ENCODE measurements at regions not wholly inside any gene's neighbourhood (a gene's known extent, or its start where the extent isn't known, plus 50 kb on each side); places are given as distances from the start of the nearest gene placed in this dataset.

DNA sequence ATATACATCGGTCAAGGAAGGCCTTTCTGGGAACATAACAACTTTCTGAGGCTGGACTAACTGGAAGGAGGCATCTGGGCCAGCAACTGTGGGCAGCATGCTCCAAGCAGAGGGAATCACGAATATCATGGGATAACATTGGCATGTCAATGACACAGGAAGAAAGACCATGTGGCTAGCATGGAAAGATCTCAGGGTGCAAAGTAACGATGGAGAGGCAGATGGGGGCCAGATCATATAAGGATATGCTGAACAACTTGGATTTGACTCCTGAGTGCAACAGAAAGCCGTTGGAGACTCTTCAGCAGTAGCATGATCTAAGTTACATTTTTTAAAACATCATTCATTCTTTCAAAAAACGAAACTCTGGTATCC is 133.6 kb downstream of the FOXI3 start:
- no peak for TF ChIP-seq POLR2A (IDR thresholded peaks at IDR 0.05; ENCODE audit: low read length)
- no peak for TF ChIP-seq GATA1 (IDR thresholded peaks at IDR 0.05; ENCODE audit: low read depth, low read length)
- DNase-seq: no peak

DNA sequence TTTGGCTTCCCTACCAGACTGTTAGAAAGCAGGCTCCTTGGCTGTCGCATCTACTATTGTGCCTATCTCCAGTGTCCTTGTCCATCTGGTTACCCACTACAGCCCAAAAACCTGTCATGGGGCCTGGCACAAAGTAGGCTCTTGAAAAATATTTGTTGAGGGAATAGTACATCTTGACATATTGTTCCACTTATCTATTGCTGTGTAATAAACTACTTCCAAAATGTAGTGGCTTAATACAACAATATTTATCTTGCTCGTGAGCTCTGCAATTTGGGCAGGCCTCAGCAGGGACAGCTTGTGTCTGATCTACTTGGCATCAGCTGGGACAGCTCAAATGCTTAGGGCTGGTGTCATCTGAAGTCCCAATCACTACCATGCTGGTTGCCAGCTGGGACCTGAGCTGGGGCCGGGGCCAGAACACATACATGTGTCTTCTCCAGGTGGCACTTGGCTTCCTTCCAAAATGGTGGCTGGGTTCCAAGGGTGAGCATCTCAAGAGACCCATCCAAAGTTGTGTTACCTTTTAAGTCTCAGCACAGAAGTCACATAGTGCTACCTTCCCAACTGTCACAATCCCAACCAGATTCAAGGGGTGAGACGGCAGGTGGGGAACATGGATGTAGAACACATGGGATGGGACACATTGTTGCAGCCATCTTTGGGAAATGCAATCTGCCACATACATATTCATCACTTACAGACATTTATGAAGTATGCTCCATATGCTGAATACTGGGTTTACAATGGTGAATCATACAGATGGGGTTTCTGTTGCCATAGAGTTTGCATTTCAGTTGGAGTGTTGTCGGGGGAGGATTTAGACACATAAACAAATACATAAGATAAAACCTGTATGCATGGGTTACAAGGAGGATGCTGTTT is 134.2 kb downstream of the FOXI3 start:
- no peak for DNase-seq
- TF ChIP-seq POLR2A (IDR thresholded peaks at IDR 0.05; ENCODE audit: low read length) (no peak), GATA1 (IDR thresholded peaks at IDR 0.05; ENCODE audit: low read depth, low read length) (no peak)

DNA sequence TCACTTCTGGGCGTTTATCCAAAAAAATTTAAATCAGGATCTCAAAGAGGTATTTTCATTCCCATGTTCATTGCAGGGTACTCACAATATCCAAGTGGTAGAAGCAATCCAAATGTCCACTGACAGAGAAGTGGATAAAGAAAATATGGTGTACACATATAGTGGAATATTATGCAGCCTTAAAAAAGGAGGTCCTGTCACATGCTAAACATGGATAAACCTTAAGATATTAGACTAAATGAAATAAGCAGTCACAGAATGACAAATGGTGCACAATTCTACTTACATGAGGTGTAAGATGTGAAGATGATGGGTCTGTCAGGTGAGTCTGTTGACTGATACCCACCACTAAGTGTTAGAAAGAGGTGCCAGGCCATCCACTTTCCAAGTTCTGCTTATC is 140.6 kb downstream of the THNSL2 start:
- no peak for DNase-seq
- TF ChIP-seq POLR2A (IDR thresholded peaks at IDR 0.05; ENCODE audit: low read length): no peak

DNA sequence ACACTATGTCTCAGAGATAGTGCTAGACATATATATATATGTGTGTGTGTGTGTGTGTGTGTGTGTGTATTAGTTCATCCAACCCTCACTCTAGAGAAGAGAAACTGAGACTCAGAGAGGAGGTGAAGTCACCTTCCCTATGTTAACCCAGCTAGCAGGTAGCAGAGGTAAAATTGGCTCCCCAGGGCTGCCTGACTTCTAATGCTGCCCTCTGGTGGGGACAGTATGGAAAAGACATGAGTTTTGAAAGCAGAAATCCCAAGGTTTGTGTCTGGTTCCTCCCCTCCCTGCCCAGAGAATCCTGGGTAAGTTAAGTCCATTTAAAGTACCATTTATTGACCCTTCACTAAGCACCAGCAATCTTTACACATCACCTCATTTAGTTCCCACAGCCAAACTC is 137.7 kb downstream of the THNSL2 start:
- TF ChIP-seq GATA1 (IDR thresholded peaks at IDR 0.05; ENCODE audit: low read depth, low read length) (no peak), POLR2A (IDR thresholded peaks at IDR 0.05; ENCODE audit: low read length) (no peak)
- peak; percentile 36 to 70 for DNase-seq

DNA sequence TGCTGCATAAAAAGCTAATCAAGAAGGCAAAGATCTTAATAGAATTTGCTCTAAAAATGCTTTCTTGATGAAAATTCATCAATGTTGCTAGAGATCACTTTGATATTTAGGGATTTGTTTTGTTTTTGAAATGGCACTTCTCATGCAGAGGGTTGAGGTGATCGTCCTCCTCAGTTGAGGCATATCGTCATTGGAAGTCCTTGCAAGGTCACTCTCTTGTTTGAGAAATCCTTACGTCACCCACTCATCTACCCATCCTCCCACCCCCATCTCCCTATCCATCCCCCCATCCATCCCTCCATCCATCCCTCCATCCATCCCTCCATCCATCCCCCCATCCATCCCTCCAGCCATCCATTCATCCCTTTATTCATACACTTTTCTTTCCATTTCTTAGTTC is 133.7 kb downstream of the THNSL2 start:
- no peak for DNase-seq
- no peak for TF ChIP-seq GATA1 (IDR thresholded peaks at IDR 0.05; ENCODE audit: low read depth, low read length)
- TF ChIP-seq POLR2A (IDR thresholded peaks at IDR 0.05; ENCODE audit: low read length): no peak

DNA sequence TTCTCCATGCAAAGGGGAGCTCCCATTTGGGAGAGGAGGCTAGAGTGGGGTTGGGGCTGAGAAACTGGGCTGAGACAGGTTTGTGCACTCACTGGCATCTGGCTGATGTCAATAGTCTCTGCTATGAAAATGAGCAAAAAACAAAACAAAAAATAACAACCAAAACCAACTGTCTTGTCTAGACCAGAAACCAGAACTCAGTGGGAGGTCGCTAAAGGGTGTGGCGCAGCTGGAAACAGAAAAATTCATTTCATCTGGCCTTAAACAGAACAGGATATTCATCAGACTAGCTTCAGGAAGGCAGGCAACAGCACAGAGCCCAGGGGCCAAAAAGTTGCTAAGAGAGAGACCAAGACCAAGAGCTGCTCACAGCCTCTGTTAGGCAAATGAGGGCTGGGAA is 126.1 kb downstream of the THNSL2 start:
- no peak for DNase-seq
- TF ChIP-seq GATA1 (IDR thresholded peaks at IDR 0.05; ENCODE audit: low read depth, low read length) (no peak), POLR2A (IDR thresholded peaks at IDR 0.05; ENCODE audit: low read length) (no peak)

DNA sequence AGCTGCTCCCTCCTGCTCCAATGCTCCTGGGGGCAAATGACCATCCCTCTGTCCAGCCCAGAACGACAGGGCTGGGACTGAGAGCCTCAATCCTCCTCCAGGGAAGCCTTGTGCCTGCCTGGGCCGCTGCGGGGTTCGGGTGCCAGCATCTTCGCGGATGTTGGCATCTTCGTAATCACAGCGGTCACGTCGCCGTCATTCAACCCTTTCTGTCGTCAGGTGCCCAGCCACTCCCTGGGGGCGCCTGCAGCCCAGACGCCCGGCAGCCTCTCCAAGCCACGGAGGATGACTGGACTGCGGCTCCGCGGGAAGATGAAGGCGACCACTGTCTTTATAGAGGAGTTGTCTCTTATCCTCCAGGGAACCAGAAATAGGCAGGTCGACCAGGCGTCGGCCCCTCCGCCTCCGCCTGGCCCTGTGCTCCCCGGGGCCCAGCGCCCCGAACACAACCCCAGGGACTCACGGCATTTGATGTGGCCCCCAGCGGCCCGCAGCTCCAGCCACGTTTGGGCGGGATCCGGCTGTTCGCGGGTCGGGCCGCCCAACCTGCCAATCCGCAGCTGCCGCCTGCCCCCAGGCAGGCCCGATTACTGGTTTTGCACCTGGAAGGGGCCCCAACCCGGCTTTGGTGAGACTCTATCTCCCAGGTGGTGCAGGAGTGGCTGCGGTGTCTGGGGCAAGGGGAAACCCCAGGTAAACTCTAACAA is 113.9 kb downstream of the THNSL2 start:
- TF ChIP-seq GATA1 (IDR thresholded peaks at IDR 0.05; ENCODE audit: low read depth, low read length): no peak
- no peak for TF ChIP-seq POLR2A (IDR thresholded peaks at IDR 0.05; ENCODE audit: low read length)
- DNase-seq: no peak

DNA sequence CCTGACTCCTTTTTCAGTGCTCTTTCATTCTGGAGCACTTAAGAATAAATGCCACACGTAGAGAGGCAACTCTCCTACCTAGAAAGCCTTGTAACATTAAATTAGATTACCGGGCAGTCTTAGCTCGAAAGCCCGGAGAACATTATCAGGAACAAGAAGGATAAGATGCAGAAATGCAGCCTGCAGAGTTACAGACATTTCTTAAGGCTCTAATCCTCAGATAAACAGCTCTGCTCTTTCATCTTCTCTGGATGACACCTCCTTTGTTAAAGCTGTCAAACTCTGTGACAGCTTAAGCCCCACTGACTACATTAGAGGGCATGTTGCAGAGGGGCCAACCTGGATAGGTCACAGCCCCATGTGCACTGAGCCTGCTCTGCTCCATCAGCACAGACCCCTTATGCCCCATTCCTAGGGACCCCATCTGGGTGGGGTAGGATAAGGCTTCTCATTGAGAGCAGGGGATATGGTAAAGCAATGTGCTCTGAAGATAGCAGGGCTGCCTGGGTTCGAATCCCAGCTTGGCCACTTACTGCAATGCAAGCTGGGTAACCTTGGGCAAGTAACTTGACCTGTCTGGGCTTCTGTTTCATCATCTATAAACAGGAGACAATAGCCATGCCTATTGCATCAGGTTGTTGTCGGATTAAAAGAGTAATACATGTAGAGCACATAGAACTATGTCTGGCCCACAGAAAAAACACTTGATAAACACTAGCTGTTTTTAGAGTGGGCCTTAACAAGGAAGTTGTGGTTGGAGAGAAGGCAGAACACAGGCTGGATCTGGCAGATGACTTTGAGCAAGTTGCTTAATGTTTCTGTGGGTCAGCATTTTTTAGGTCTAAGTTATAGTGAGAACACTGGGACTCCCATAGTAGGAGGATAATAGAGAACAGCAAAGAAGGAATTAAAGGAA is 111.4 kb downstream of the THNSL2 start:
- no peak for DNase-seq
- TF ChIP-seq GATA1 (IDR thresholded peaks at IDR 0.05; ENCODE audit: low read depth, low read length): no peak
- TF ChIP-seq POLR2A (IDR thresholded peaks at IDR 0.05; ENCODE audit: low read length): no peak

DNA sequence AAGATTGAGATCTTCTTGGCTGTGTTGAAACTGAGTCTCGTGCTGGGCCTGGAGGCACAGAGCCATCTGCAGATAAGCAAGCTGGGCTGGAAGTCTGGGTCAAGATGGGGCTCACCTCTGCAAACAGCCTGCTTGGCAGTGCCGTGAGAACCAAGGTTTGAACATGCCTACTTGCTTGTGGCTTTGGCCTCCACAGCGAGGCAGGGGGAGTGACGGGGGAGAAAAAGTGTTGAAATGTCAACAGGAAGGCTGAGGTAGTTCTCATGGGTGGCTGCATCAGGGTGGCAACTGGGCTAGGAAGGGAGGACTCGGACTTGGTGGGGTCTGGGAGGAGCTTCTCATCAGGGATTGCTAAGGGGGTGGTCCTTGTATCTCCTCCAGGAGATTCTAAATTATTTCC is 99.7 kb downstream of the THNSL2 start:
- no peak for DNase-seq
- TF ChIP-seq GATA1 (IDR thresholded peaks at IDR 0.05; ENCODE audit: low read depth, low read length) (no peak), POLR2A (IDR thresholded peaks at IDR 0.05; ENCODE audit: low read length) (no peak)

DNA sequence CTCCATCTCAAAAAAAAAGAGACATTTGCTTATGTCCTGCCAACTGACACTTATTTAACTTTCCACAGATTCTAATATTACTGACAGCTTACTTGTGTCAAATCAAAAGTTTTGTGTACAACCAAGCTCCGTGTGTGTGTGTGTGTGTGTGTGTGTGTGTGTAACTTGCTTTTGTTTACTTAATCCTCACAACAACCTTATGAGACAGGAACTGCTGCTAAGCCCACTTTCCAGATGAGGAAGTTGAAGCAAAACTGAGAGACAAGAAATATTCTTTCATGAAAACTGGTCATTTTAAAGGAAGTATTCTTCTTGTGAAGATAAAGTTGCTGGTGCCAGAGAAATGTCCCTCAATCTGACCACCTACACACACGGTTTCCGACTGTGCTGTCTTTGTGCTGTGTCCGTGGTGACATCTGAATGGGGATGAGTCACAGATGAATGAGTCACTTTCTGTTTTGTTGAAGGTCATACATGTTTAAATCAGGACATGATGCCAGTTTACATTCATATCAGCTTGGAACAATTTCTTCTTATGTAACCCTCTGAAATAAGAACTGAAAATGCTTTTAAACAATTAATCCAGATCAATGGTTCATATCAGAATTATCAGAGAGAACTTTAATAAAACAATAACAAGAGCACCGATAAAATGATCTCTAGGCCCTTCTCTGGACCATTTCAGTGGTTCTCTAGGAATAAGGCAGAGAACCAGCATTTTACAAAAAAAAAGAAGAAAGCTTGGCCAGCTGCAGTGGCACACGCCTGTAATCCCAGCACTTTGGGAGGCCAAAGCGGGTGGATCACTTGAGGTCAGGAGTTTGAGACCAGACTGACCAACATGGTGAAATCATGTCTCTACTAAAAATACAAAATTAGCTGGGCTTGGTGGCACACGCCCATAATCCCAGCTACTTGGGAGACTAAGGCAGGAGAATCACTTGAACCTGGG is 95.5 kb downstream of the THNSL2 start:
- peak; percentile 13 to 64 for DNase-seq
- TF ChIP-seq GATA1 (IDR thresholded peaks at IDR 0.05; ENCODE audit: low read depth, low read length) (no peak), POLR2A (IDR thresholded peaks at IDR 0.05; ENCODE audit: low read length) (no peak)

DNA sequence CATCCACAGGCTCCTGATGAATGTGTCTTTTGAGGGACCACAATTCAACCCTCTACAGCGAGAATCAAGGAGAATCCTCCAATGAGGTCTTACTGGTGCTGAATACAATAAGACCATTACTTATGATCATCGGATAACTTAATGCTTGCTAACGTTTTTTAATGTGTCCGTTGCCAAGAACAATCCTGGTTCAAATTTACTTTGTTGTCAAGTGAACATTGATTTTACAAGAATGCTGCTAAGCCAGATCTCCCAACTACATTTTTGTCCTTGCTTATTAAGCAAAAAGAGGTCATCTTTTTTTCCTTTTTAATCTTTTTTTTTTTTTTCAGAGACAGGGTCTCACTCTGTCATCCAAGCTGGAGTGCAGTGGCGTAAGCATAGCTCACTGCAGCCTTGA is 93.7 kb downstream of the THNSL2 start:
- TF ChIP-seq GATA1 (IDR thresholded peaks at IDR 0.05; ENCODE audit: low read depth, low read length): no peak
- DNase-seq: no peak

DNA sequence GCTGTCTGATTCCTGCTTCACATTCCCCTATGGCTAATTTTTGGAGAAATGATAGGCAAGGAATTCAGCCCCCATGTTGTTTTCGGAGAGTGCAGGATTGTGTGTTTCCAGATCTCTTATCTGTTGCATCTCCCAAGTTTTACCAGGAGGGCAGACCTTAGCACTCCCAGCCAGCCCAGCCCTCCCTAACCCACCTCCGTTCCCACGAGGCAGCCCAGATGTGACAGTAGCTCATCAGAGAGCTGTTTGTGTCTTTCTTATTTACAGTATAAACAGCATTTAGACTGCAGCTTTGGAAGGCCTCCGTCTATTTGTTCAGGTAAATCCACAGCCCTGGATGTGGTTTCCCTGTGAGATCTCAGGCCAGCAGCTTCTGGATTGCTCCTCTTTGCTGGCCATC is 91.6 kb downstream of the THNSL2 start:
- TF ChIP-seq POLR2A (IDR thresholded peaks at IDR 0.05; ENCODE audit: low read length) (no peak), GATA1 (IDR thresholded peaks at IDR 0.05; ENCODE audit: low read depth, low read length) (no peak)

DNA sequence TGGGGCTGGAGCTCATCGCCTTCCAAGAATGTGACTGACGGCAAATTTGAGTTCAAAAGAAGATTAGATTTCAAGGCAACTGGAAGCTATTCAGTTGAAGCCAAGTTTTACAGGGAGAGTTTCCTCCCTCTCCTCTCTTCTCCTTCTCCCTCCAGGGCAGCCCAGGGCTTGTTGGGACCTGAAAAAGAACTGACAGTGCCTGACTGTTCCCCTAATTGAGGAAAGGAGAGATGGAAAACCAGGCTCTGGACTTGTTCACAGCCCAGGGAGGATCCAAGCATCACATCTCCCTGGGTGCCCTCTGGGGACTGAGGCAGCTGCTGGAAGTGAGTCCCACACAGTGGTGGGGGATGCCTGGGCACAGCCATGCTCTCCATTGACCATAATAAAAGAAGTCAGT is 88.1 kb downstream of the THNSL2 start:
- DNase-seq: no peak
- TF ChIP-seq POLR2A (IDR thresholded peaks at IDR 0.05; ENCODE audit: low read length): no peak
- TF ChIP-seq GATA1 (IDR thresholded peaks at IDR 0.05; ENCODE audit: low read depth, low read length): no peak

More for the DNA sequence above, 91.6 kb downstream of the THNSL2 start:
- DNase-seq: no peak

All from erythroblast (primary cell).